Activated naive CD8-positive, alpha-beta T cell treated with anti-CD3 and anti-CD28 coated beads, Interleukin-2, amount 10 ng/mL, durations not matched to agents 7 days and 5 days (primary cell): ENCODE measurements at regions not wholly inside any gene's neighbourhood (a gene's known extent, or its start where the extent isn't known, plus 50 kb on each side); places are given as distances from the start of the nearest gene placed in this dataset.
A peak's percentile ranks its signal among the peaks of the same experiment; 100 is the strongest.
"Not testable (repeated sequence)": the region's sequence is repeated elsewhere in the genome, so short reads cannot be mapped to it uniquely, and the experiment has no call there.

ENCODE experiments used
- ATAC-seq: fragments of 150-1000 bp; cut with Tn5 transposase; one replicate; pipeline ENCODE4 v1.10.0; 2021; ENCODE audit warnings: low read depth, moderate library complexity
- POLR2A ChIA-PET: fragments of 350-600 bp; sonication (Branson Sonifier 250); formaldehyde crosslinking; loops from one replicate; lab custom pipeline; 2021; ENCODE audit warnings: antibody characterized with exemption; lab: Charles Lee
- DNase-seq: peaks from one replicate; pipeline ENCODE4 v3.0.0; 2021
- H3K27ac Mint-ChIP-seq: one replicate; pipeline ENCODE4 v1.8.0; 2022; ENCODE audit warnings: mild to moderate bottlenecking, mixed read lengths
- H3K27me3 Mint-ChIP-seq: one replicate; pipeline ENCODE4 v1.8.0; 2022; ENCODE audit warnings: mild to moderate bottlenecking, moderate library complexity, mixed read lengths
- H3K36me3 Mint-ChIP-seq: one replicate; pipeline ENCODE4 v1.8.0; 2021; ENCODE audit warnings: mild to moderate bottlenecking, mixed read lengths
- H3K4me1 Mint-ChIP-seq: one replicate; pipeline ENCODE4 v1.8.0; 2021; ENCODE audit warnings: mixed read lengths
- H3K4me3 Mint-ChIP-seq: one replicate; pipeline ENCODE4 v1.8.0; 2022; ENCODE audit warnings: mild to moderate bottlenecking, moderate library complexity, mixed read lengths
- H3K9me3 Mint-ChIP-seq: one replicate; pipeline ENCODE4 v1.8.0; 2021; ENCODE audit warnings: mixed read lengths

- Mint-ChIP-seq H3K36me3 (peaks cover 5% of the 10 kb centered on the region), H3K4me3 (no peak overlapping the region), H3K27me3 (no peaks in the 10 kb centered on the region), H3K4me1 (peaks cover 11% of the 10 kb centered on the region), H3K9me3 (peaks cover 11% of the 10 kb centered on the region), H3K27ac (no peak overlapping the region)
- no peak for DNase-seq
- no peak for ATAC-seq
- POLR2A ChIA-PET, result no interaction called here
These were observed 324.7 kb downstream of the GJA1 start for GRCh38 chr6:121760191-121760590.

GRCh38 chr6:121760745-121761144 lies 325.3 kb downstream of the GJA1 start:
- H3K9me3 Mint-ChIP-seq, result peaks cover 11% of the 10 kb centered on the region
- POLR2A ChIA-PET, result no interaction called here
- H3K27me3 Mint-ChIP-seq, result no peaks in the 10 kb centered on the region
- DNase-seq (no peak), ATAC-seq (no peak)
- H3K36me3 Mint-ChIP-seq, result peaks cover 5% of the 10 kb centered on the region
- H3K27ac Mint-ChIP-seq, result no peak overlapping the region
- H3K4me3 Mint-ChIP-seq, result no peak overlapping the region
- H3K4me1 Mint-ChIP-seq, result peaks cover 11% of the 10 kb centered on the region

- POLR2A ChIA-PET, result no interaction called here
- Mint-ChIP-seq H3K36me3 (peaks cover 3% of the 10 kb centered on the region), H3K27ac (no peak overlapping the region), H3K4me3 (no peak overlapping the region), H3K4me1 (peaks cover 6% of the 10 kb centered on the region), H3K27me3 (no peaks in the 10 kb centered on the region), H3K9me3 (peaks cover 7% of the 10 kb centered on the region)
- ATAC-seq (no peak), DNase-seq (no peak)
These were observed 329.0 kb downstream of the GJA1 start for GRCh38 chr6:121764493-121764892.

- H3K4me3 Mint-ChIP-seq, result no peak overlapping the region
- ATAC-seq (no peak), DNase-seq (no peak)
- no peak overlapping the region for H3K27ac Mint-ChIP-seq
- H3K4me1 Mint-ChIP-seq, result peaks cover 5% of the 10 kb centered on the region
- H3K36me3 Mint-ChIP-seq, result peaks cover 3% of the 10 kb centered on the region
- POLR2A ChIA-PET, result no interaction called here
- no peaks in the 10 kb centered on the region for H3K27me3 Mint-ChIP-seq
- peaks cover 6% of the 10 kb centered on the region for H3K9me3 Mint-ChIP-seq
These were observed 329.6 kb downstream of the GJA1 start for GRCh38 chr6:121765060-121765459.

GRCh38 chr6:121767211-121767610 lies 331.8 kb downstream of the GJA1 start:
- Mint-ChIP-seq H3K4me1 (peaks cover 19% of the 10 kb centered on the region), H3K27me3 (no peaks in the 10 kb centered on the region), H3K9me3 (peaks cover 7% of the 10 kb centered on the region), H3K4me3 (no peak overlapping the region), H3K27ac (no peak overlapping the region), H3K36me3 (peaks cover 12% of the 10 kb centered on the region)
- ATAC-seq (no peak), DNase-seq (no peak)
- POLR2A ChIA-PET, result no interaction called here

GRCh38 chr6:121770943-121771342 lies 335.5 kb downstream of the GJA1 start:
- ATAC-seq (no peak), DNase-seq (no peak)
- Mint-ChIP-seq H3K36me3 (peaks cover 16% of the 10 kb centered on the region), H3K27ac (peak overlapping the region; percentile 46), H3K27me3 (no peaks in the 10 kb centered on the region), H3K9me3 (peaks cover 7% of the 10 kb centered on the region), H3K4me3 (no peak overlapping the region), H3K4me1 (peaks cover 31% of the 10 kb centered on the region)
- POLR2A ChIA-PET, result no interaction called here

- Mint-ChIP-seq H3K36me3 (peaks cover 16% of the 10 kb centered on the region), H3K9me3 (peaks cover 9% of the 10 kb centered on the region), H3K27ac (peak overlapping the region; percentile 79), H3K4me1 (peaks cover 31% of the 10 kb centered on the region), H3K4me3 (peak overlapping the region; percentile 32), H3K27me3 (no peaks in the 10 kb centered on the region)
- ATAC-seq (peak; percentile 77), DNase-seq (no peak)
- POLR2A ChIA-PET, result interaction anchor here (0.7 kb wide), 1 partner anchor 237 kb away, joined by 3 read pairs; no protein-coding TSS in a partner anchor
These were observed 336.7 kb downstream of the GJA1 start for GRCh38 chr6:121771937-121772720.

GRCh38 chr6:121776054-121776453 lies 340.6 kb downstream of the GJA1 start:
- POLR2A ChIA-PET, result no interaction called here
- Mint-ChIP-seq H3K36me3 (peaks cover 9% of the 10 kb centered on the region), H3K4me3 (no peak overlapping the region), H3K27me3 (no peaks in the 10 kb centered on the region), H3K4me1 (peaks cover 26% of the 10 kb centered on the region), H3K9me3 (peaks cover 8% of the 10 kb centered on the region), H3K27ac (no peak overlapping the region)
- DNase-seq (no peak), ATAC-seq (no peak)

GRCh38 chr6:121780325-121781321 lies 345.2 kb downstream of the GJA1 start:
- DNase-seq, result no peak
- H3K4me3 Mint-ChIP-seq, result no peak overlapping the region
- H3K4me1 Mint-ChIP-seq, result no peaks in the 10 kb centered on the region
- no peak for ATAC-seq
- peaks cover 7% of the 10 kb centered on the region for H3K9me3 Mint-ChIP-seq
- H3K27me3 Mint-ChIP-seq, result no peaks in the 10 kb centered on the region
- H3K27ac Mint-ChIP-seq, result no peak overlapping the region
- H3K36me3 Mint-ChIP-seq, result no peaks in the 10 kb centered on the region
- POLR2A ChIA-PET, result no interaction called here

- POLR2A ChIA-PET, result no interaction called here
- no peaks in the 10 kb centered on the region for H3K9me3 Mint-ChIP-seq
- no peaks in the 10 kb centered on the region for H3K36me3 Mint-ChIP-seq
- H3K4me3 Mint-ChIP-seq, result no peak overlapping the region
- ATAC-seq, result no peak
- no peak overlapping the region for H3K27ac Mint-ChIP-seq
- no peaks in the 10 kb centered on the region for H3K4me1 Mint-ChIP-seq
- no peaks in the 10 kb centered on the region for H3K27me3 Mint-ChIP-seq
- no peak for DNase-seq
These were observed 356.2 kb downstream of the GJA1 start for GRCh38 chr6:121791396-121792315.

- Mint-ChIP-seq H3K4me3 (no peak overlapping the region), H3K27ac (no peak overlapping the region), H3K36me3 (no peaks in the 10 kb centered on the region), H3K9me3 (peaks cover 8% of the 10 kb centered on the region), H3K27me3 (no peaks in the 10 kb centered on the region), H3K4me1 (no peaks in the 10 kb centered on the region)
- no peak for DNase-seq
- POLR2A ChIA-PET, result no interaction called here
- no peak for ATAC-seq
These were observed 359.2 kb downstream of the GJA1 start for GRCh38 chr6:121794630-121795029.

- H3K4me3 Mint-ChIP-seq, H3K36me3 Mint-ChIP-seq, H3K27ac Mint-ChIP-seq, ATAC-seq, H3K27me3 Mint-ChIP-seq, H3K4me1 Mint-ChIP-seq, POLR2A ChIA-PET, DNase-seq: not testable (repeated sequence)
- H3K9me3 Mint-ChIP-seq, result peaks cover 16% of the 10 kb centered on the region
These were observed 362.2 kb downstream of the GJA1 start for GRCh38 chr6:121797598-121797997.

GRCh38 chr6:121798126-121798525 lies 362.7 kb downstream of the GJA1 start:
- H3K4me1 Mint-ChIP-seq, DNase-seq, H3K36me3 Mint-ChIP-seq, POLR2A ChIA-PET, H3K27ac Mint-ChIP-seq, H3K4me3 Mint-ChIP-seq, H3K27me3 Mint-ChIP-seq, ATAC-seq: not testable (repeated sequence)
- peaks cover 16% of the 10 kb centered on the region for H3K9me3 Mint-ChIP-seq
